ENCODE measurements at regions not wholly inside any gene's neighbourhood (a gene's known extent, or its start where the extent isn't known, plus 50 kb on each side); places are given as distances from the start of the nearest gene placed in this dataset.

- Mint-ChIP-seq H3K36me3 (no peaks in the 10 kb centered on the region), H3K4me3 (no peak overlapping the region), H3K9me3 (no peaks in the 10 kb centered on the region), H3K27ac (no peak overlapping the region), H3K27me3 (ENCODE audit: low read depth in 2 of 2) (peaks cover 0 to 14% of the 10 kb centered on the region in 2 donors), H3K4me1 (no peaks in the 10 kb centered on the region)
- Histone ChIP-seq H3K27ac (ENCODE audit: low read length) (no peak overlapping the region), H3K9me3 (ENCODE audit: control insufficient read depth, insufficient read depth, low read length) (no peaks in the 10 kb centered on the region), H3K36me3 (ENCODE audit: control insufficient read depth, insufficient read depth, low read length) (no peaks in the 10 kb centered on the region), H3K4me1 (ENCODE audit: control insufficient read depth, insufficient read depth, low read length) (no peaks in the 10 kb centered on the region), H3K4me3 (ENCODE audit: low read length) (no peak overlapping the region), H3K27me3 (ENCODE audit: control insufficient read depth, insufficient read depth, low read length) (no peaks in the 10 kb centered on the region)
- ATAC-seq (peak in 1 of 3 donors; percentile 49), DNase-seq (peak in 1 of 2 donors; percentile 54)
- 89% methylated on average over 1 of the region's 5 CpGs for WGBS (ENCODE audit: insufficient coverage)
- intact Hi-C loops (cut with micrococcal nuclease): loop anchor here (1.0 kb wide), 1 partner anchor 448 kb away; no protein-coding TSS in a partner anchor
- TF ChIP-seq CTCF (IDR thresholded peaks at IDR 0.05): peak; percentile 55
Measured at GRCh38 chrX:17242470-17242869, 132.5 kb upstream of the NHS start.

GRCh38 chrX:17247144-17247543 lies 127.9 kb upstream of the NHS start:
- TF ChIP-seq CTCF (IDR thresholded peaks at IDR 0.05): no peak
- Histone ChIP-seq H3K4me1 (ENCODE audit: control insufficient read depth, insufficient read depth, low read length) (no peaks in the 10 kb centered on the region), H3K4me3 (ENCODE audit: low read length) (no peak overlapping the region), H3K27me3 (ENCODE audit: control insufficient read depth, insufficient read depth, low read length) (no peaks in the 10 kb centered on the region), H3K36me3 (ENCODE audit: control insufficient read depth, insufficient read depth, low read length) (no peaks in the 10 kb centered on the region), H3K9me3 (ENCODE audit: control insufficient read depth, insufficient read depth, low read length) (no peaks in the 10 kb centered on the region), H3K27ac (ENCODE audit: low read length) (no peak overlapping the region)
- no peaks in the 10 kb centered on the region for H3K9me3 Mint-ChIP-seq
- H3K4me3 Mint-ChIP-seq: no peak overlapping the region
- H3K27me3 Mint-ChIP-seq (ENCODE audit: low read depth in 2 of 2): peaks cover 0 to 6% of the 10 kb centered on the region in 2 donors
- H3K36me3 Mint-ChIP-seq: no peaks in the 10 kb centered on the region
- 100% methylated on average over 1 of the region's 1 CpG for WGBS (ENCODE audit: insufficient coverage)
- ATAC-seq (no peak), DNase-seq (no peak)
- intact Hi-C loops (cut with micrococcal nuclease): no loop called here
- H3K4me1 Mint-ChIP-seq: no peaks in the 10 kb centered on the region
- H3K27ac Mint-ChIP-seq: no peak overlapping the region

GRCh38 chrX:17262123-17262522 lies 112.9 kb upstream of the NHS start:
- Mint-ChIP-seq H3K27ac (no peak overlapping the region), H3K4me1 (no peaks in the 10 kb centered on the region), H3K36me3 (no peaks in the 10 kb centered on the region), H3K4me3 (no peak overlapping the region), H3K9me3 (peaks cover 5 to 9% of the 10 kb centered on the region in 2 donors), H3K27me3 (ENCODE audit: low read depth in 2 of 2) (peaks cover 0 to 2% of the 10 kb centered on the region in 2 donors)
- H3K4me1 ChIP-seq (ENCODE audit: control insufficient read depth, insufficient read depth, low read length): no peaks in the 10 kb centered on the region
- H3K36me3 ChIP-seq (ENCODE audit: control insufficient read depth, insufficient read depth, low read length): no peaks in the 10 kb centered on the region
- no peak overlapping the region for H3K4me3 ChIP-seq (ENCODE audit: low read length)
- H3K9me3 ChIP-seq (ENCODE audit: control insufficient read depth, insufficient read depth, low read length): no peaks in the 10 kb centered on the region
- no peaks in the 10 kb centered on the region for H3K27me3 ChIP-seq (ENCODE audit: control insufficient read depth, insufficient read depth, low read length)
- intact Hi-C loops (cut with micrococcal nuclease): no loop called here
- no CpG with 5 or more reads among the region's 2 CpGs for WGBS (ENCODE audit: insufficient coverage)
- TF ChIP-seq CTCF (IDR thresholded peaks at IDR 0.05): no peak
- H3K27ac ChIP-seq (ENCODE audit: low read length): no peak overlapping the region
- ATAC-seq (no peak), DNase-seq (no peak)

- no peaks in the 10 kb centered on the region for H3K36me3 Mint-ChIP-seq
- ATAC-seq (no peak), DNase-seq (no peak)
- H3K27ac Mint-ChIP-seq: no peak overlapping the region
- no peak overlapping the region for H3K27ac ChIP-seq (ENCODE audit: low read length)
- no peaks in the 10 kb centered on the region for H3K4me1 Mint-ChIP-seq
- H3K36me3 ChIP-seq (ENCODE audit: control insufficient read depth, insufficient read depth, low read length): no peaks in the 10 kb centered on the region
- no peak overlapping the region for H3K4me3 Mint-ChIP-seq
- H3K27me3 ChIP-seq (ENCODE audit: control insufficient read depth, insufficient read depth, low read length): no peaks in the 10 kb centered on the region
- H3K4me1 ChIP-seq (ENCODE audit: control insufficient read depth, insufficient read depth, low read length): no peaks in the 10 kb centered on the region
- peaks cover 5 to 7% of the 10 kb centered on the region in 2 donors for H3K9me3 Mint-ChIP-seq
- H3K4me3 ChIP-seq (ENCODE audit: low read length): no peak overlapping the region
- H3K27me3 Mint-ChIP-seq (ENCODE audit: low read depth in 2 of 2): no peaks in the 10 kb centered on the region
- TF ChIP-seq CTCF (IDR thresholded peaks at IDR 0.05): no peak
- H3K9me3 ChIP-seq (ENCODE audit: control insufficient read depth, insufficient read depth, low read length): no peaks in the 10 kb centered on the region
- intact Hi-C loops (cut with micrococcal nuclease): no loop called here
Measured at GRCh38 chrX:17266136-17266535, 108.9 kb upstream of the NHS start.
